ENCODE measurements at regions not wholly inside any gene's neighbourhood (a gene's known extent, or its start where the extent isn't known, plus 50 kb on each side); places are given as distances from the start of the nearest gene placed in this dataset.

- TF ChIP-seq PPARA (CRISPR knock-in tag; IDR thresholded peaks at IDR 0.05; ENCODE audit: borderline replicate concordance) = no peak
- no peak for TF ChIP-seq GLIS3 (CRISPR knock-in tag; IDR thresholded peaks at IDR 0.05)
- TF ChIP-seq, protein P1, sequence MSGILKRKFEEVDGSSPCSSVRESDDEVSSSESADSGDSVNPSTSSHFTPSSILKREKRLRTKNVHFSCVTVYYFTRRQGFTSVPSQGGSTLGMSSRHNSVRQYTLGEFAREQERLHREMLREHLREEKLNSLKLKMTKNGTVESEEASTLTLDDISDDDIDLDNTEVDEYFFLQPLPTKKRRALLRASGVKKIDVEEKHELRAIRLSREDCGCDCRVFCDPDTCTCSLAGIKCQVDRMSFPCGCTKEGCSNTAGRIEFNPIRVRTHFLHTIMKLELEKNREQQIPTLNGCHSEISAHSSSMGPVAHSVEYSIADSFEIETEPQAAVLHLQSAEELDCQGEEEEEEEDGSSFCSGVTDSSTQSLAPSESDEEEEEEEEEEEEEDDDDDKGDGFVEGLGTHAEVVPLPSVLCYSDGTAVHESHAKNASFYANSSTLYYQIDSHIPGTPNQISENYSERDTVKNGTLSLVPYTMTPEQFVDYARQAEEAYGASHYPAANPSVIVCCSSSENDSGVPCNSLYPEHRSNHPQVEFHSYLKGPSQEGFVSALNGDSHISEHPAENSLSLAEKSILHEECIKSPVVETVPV (CRISPR knock-in tag; IDR thresholded peaks at IDR 0.05) = no peak
- no peak for TF ChIP-seq ISL1 (CRISPR knock-in tag; IDR thresholded peaks at IDR 0.05)
- TF ChIP-seq ZFP30 (CRISPR knock-in tag; IDR thresholded peaks at IDR 0.05) = no peak
- TF ChIP-seq, protein P2, sequence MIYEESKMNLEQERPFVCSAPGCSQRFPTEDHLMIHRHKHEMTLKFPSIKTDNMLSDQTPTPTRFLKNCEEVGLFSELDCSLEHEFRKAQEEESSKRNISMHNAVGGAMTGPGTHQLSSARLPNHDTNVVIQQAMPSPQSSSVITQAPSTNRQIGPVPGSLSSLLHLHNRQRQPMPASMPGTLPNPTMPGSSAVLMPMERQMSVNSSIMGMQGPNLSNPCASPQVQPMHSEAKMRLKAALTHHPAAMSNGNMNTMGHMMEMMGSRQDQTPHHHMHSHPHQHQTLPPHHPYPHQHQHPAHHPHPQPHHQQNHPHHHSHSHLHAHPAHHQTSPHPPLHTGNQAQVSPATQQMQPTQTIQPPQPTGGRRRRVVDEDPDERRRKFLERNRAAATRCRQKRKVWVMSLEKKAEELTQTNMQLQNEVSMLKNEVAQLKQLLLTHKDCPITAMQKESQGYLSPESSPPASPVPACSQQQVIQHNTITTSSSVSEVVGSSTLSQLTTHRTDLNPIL (CRISPR knock-in tag; IDR thresholded peaks at IDR 0.05; ENCODE audit: low read depth) = no peak
- no peak for TF ChIP-seq TCF4 (CRISPR knock-in tag; IDR thresholded peaks at IDR 0.05; ENCODE audit: borderline replicate concordance)
- no peak for TF ChIP-seq ZNF565 (CRISPR knock-in tag; conservative IDR thresholded peaks at IDR 0.05; ENCODE audit: low read depth)
- no peak for TF ChIP-seq RARB (CRISPR knock-in tag; IDR thresholded peaks at IDR 0.05)
- TF ChIP-seq CSDC2 (CRISPR knock-in tag; IDR thresholded peaks at IDR 0.05) = no peak
- ATAC-seq = no peak
Measured at GRCh38 chr5:61262080-61262479, 70.0 kb upstream of the ZSWIM6 start.

- TF ChIP-seq SNAI2 (CRISPR knock-in tag; IDR thresholded peaks at IDR 0.05) (no peak), ESRRG (CRISPR knock-in tag; IDR thresholded peaks at IDR 0.05) (no peak), ZC3H10 (CRISPR knock-in tag; IDR thresholded peaks at IDR 0.05) (no peak), ZNF565 (CRISPR knock-in tag; conservative IDR thresholded peaks at IDR 0.05; ENCODE audit: low read depth) (no peak), ISL1 (CRISPR knock-in tag; IDR thresholded peaks at IDR 0.05) (no peak), ZNF8 (CRISPR knock-in tag; IDR thresholded peaks at IDR 0.05) (no peak), TCF4 (CRISPR knock-in tag; IDR thresholded peaks at IDR 0.05; ENCODE audit: borderline replicate concordance) (no peak), PATZ1 (CRISPR knock-in tag; IDR thresholded peaks at IDR 0.05; ENCODE audit: borderline replicate concordance) (no peak), GLIS3 (CRISPR knock-in tag; IDR thresholded peaks at IDR 0.05) (no peak), PPARA (CRISPR knock-in tag; IDR thresholded peaks at IDR 0.05; ENCODE audit: borderline replicate concordance) (no peak), CSDC2 (CRISPR knock-in tag; IDR thresholded peaks at IDR 0.05) (no peak), ZFP30 (CRISPR knock-in tag; IDR thresholded peaks at IDR 0.05) (no peak), ARNTL (CRISPR knock-in tag; IDR thresholded peaks at IDR 0.05; ENCODE audit: borderline replicate concordance, low read depth) (no peak), TOX (CRISPR knock-in tag; IDR thresholded peaks at IDR 0.05; ENCODE audit: borderline replicate concordance) (no peak)
- TF ChIP-seq, protein P2 (CRISPR knock-in tag; IDR thresholded peaks at IDR 0.05; ENCODE audit: low read depth) = no peak
- TF ChIP-seq, protein P3, sequence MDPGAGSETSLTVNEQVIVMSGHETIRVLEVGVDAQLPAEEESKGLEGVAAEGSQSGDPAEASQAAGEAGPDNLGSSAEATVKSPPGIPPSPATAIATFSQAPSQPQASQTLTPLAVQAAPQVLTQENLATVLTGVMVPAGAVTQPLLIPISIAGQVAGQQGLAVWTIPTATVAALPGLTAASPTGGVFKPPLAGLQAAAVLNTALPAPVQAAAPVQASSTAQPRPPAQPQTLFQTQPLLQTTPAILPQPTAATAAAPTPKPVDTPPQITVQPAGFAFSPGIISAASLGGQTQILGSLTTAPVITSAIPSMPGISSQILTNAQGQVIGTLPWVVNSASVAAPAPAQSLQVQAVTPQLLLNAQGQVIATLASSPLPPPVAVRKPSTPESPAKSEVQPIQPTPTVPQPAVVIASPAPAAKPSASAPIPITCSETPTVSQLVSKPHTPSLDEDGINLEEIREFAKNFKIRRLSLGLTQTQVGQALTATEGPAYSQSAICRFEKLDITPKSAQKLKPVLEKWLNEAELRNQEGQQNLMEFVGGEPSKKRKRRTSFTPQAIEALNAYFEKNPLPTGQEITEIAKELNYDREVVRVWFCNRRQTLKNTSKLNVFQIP (CRISPR knock-in tag; IDR thresholded peaks at IDR 0.05; ENCODE audit: borderline replicate concordance, low read depth) = no peak
- TF ChIP-seq, protein P1 (CRISPR knock-in tag; IDR thresholded peaks at IDR 0.05) = no peak
- ATAC-seq = no peak
Measured at GRCh38 chr5:61263072-61263471, 69.0 kb upstream of the ZSWIM6 start.

DNA sequence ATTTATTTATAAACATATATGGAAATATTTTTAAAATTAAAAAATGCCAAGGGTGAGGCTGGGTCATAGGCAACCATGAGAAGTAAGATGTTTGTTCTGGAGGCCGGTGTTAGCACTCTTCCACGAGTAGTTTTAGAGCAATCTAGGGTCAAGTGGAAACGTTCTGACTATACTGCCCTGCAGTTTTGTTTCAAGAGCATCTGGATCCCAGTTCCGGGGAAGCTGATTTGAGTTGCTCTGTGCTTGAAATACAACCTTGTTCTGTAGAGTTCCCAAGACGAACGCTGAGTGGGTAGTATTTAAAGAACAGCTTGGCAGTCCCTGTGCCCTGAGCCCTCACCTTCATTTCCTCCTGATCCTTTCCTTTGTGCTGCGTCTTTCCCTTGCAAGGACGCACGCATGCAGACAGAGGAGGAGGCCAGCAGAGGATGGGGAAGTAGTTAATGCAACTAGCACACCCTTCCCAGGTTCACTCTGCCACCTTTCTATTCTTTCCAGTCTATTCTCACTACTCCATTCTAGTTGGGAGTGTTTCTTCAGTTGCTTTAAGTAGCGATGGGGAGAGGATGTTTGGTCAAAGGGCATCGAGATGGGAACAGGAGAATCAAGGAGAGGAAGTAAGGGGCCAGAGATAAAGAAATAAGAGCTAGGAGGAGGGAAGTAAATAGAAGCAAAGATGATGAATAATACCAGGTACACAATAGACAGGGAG, 68.3 kb upstream of the ZSWIM6 start:
- no peak for ATAC-seq
- no peak for TF ChIP-seq GLIS3 (CRISPR knock-in tag; IDR thresholded peaks at IDR 0.05)
- no peak for TF ChIP-seq ESRRG (CRISPR knock-in tag; IDR thresholded peaks at IDR 0.05)

Data from SK-N-SH treated with all-trans-retinoic acid at 6 μM for 48 hours (cell line).